ENCODE measurements at regions not wholly inside any gene's neighbourhood (a gene's known extent, or its start where the extent isn't known, plus 50 kb on each side); places are given as distances from the start of the nearest gene placed in this dataset.

GRCh38 chr5:88374391-88374790, 105.7 kb upstream of the TMEM161B start:
- Mint-ChIP-seq H3K36me3 (ENCODE audit: low read depth) (no peaks in the 10 kb centered on the region), H3K27ac (ENCODE audit: unreplicated experiment) (no peak overlapping the region), H3K4me1 (ENCODE audit: low read depth) (no peaks in the 10 kb centered on the region), H3K27me3 (ENCODE audit: low read depth) (no peaks in the 10 kb centered on the region), H3K9me3 (ENCODE audit: low read depth) (peaks cover 9% of the 10 kb centered on the region), H3K4me3 (ENCODE audit: unreplicated experiment) (no peak overlapping the region)
- no peak for TF ChIP-seq CTCF (IDR thresholded peaks at IDR 0.05)
- DNase-seq (ENCODE audit: low spot score), result no peak

- no peak overlapping the region for H3K4me3 Mint-ChIP-seq (ENCODE audit: unreplicated experiment)
Measured at GRCh38 chr5:88370824-88371223, 102.2 kb upstream of the TMEM161B start.

GRCh38 chr5:88368201-88368600, 99.6 kb upstream of the TMEM161B start:
- H3K4me1 Mint-ChIP-seq (ENCODE audit: low read depth), result no peaks in the 10 kb centered on the region

More at GRCh38 chr5:88370824-88371223, 102.2 kb upstream of the TMEM161B start:
- Mint-ChIP-seq H3K4me1 (ENCODE audit: low read depth) (no peaks in the 10 kb centered on the region), H3K36me3 (ENCODE audit: low read depth) (no peaks in the 10 kb centered on the region), H3K9me3 (ENCODE audit: low read depth) (peaks cover 3% of the 10 kb centered on the region), H3K27ac (ENCODE audit: unreplicated experiment) (no peak overlapping the region), H3K27me3 (ENCODE audit: low read depth) (peaks cover 2% of the 10 kb centered on the region)
- TF ChIP-seq CTCF (IDR thresholded peaks at IDR 0.05), result no peak
- DNase-seq (ENCODE audit: low spot score), result no peak

GRCh38 chr5:88364991-88365390, 96.3 kb upstream of the TMEM161B start:
- TF ChIP-seq CTCF (IDR thresholded peaks at IDR 0.05), result no peak

More at GRCh38 chr5:88368201-88368600, 99.6 kb upstream of the TMEM161B start:
- Mint-ChIP-seq H3K9me3 (ENCODE audit: low read depth) (no peaks in the 10 kb centered on the region), H3K36me3 (ENCODE audit: low read depth) (no peaks in the 10 kb centered on the region), H3K27me3 (ENCODE audit: low read depth) (peaks cover 2% of the 10 kb centered on the region), H3K27ac (ENCODE audit: unreplicated experiment) (no peak overlapping the region), H3K4me3 (ENCODE audit: unreplicated experiment) (no peak overlapping the region)
- TF ChIP-seq CTCF (IDR thresholded peaks at IDR 0.05), result no peak
- no peak for DNase-seq (ENCODE audit: low spot score)

GRCh38 chr5:88355490-88356050, 86.9 kb upstream of the TMEM161B start:
- no peaks in the 10 kb centered on the region for H3K27me3 Mint-ChIP-seq (ENCODE audit: low read depth)
- no peak for TF ChIP-seq CTCF (IDR thresholded peaks at IDR 0.05)
- no peaks in the 10 kb centered on the region for H3K9me3 Mint-ChIP-seq (ENCODE audit: low read depth)
- no peak overlapping the region for H3K27ac Mint-ChIP-seq (ENCODE audit: unreplicated experiment)
- no peak overlapping the region for H3K4me3 Mint-ChIP-seq (ENCODE audit: unreplicated experiment)
- H3K4me1 Mint-ChIP-seq (ENCODE audit: low read depth), result no peaks in the 10 kb centered on the region
- DNase-seq (ENCODE audit: low spot score), result no peak
- no peaks in the 10 kb centered on the region for H3K36me3 Mint-ChIP-seq (ENCODE audit: low read depth)

More at GRCh38 chr5:88364991-88365390, 96.3 kb upstream of the TMEM161B start:
- H3K27ac Mint-ChIP-seq (ENCODE audit: unreplicated experiment), result no peak overlapping the region
- H3K4me3 Mint-ChIP-seq (ENCODE audit: unreplicated experiment), result no peak overlapping the region
- no peak for DNase-seq (ENCODE audit: low spot score)
- no peaks in the 10 kb centered on the region for H3K36me3 Mint-ChIP-seq (ENCODE audit: low read depth)
- no peaks in the 10 kb centered on the region for H3K9me3 Mint-ChIP-seq (ENCODE audit: low read depth)
- peaks cover 2% of the 10 kb centered on the region for H3K27me3 Mint-ChIP-seq (ENCODE audit: low read depth)
- H3K4me1 Mint-ChIP-seq (ENCODE audit: low read depth), result no peaks in the 10 kb centered on the region
